HS-5 (cell line): ENCODE measurements at regions not wholly inside any gene's neighbourhood (a gene's known extent, or its start where the extent isn't known, plus 50 kb on each side); places are given as distances from the start of the nearest gene placed in this dataset.

Experiments used
- DNase-seq: peaks from one replicate; pipeline ENCODE4 v3.0.0-alpha.2; 2012; ENCODE audit warnings: low read depth

- DNase-seq = no peak
Measured at GRCh38 chr15:69987492-69988489, 109.9 kb downstream of the TLE3 start.

GRCh38 chr15:69988541-69989225 lies 109.0 kb downstream of the TLE3 start:
- DNase-seq = no peak

- DNase-seq = no peak
Measured at GRCh38 chr15:69990566-69991421, 106.9 kb downstream of the TLE3 start.

- no peak for DNase-seq
Measured at GRCh38 chr15:69991551-69991980, 106.2 kb downstream of the TLE3 start.

- no peak for DNase-seq
Measured at GRCh38 chr15:69992348-69992747, 105.4 kb downstream of the TLE3 start.

GRCh38 chr15:69994429-69995205 lies 103.1 kb downstream of the TLE3 start:
- no peak for DNase-seq

- DNase-seq = no peak
Measured at GRCh38 chr15:69996321-69997160, 101.2 kb downstream of the TLE3 start.

GRCh38 chr15:69997161-69997485 lies 100.6 kb downstream of the TLE3 start:
- DNase-seq = no peak
